WTC11 (cell line): ENCODE measurements at regions not wholly inside any gene's neighbourhood (a gene's known extent, or its start where the extent isn't known, plus 50 kb on each side); places are given as distances from the start of the nearest gene placed in this dataset.

Source experiments
- ATAC-seq: fragments of 200-7000 bp; cut with Tn5 transposase; 2 replicates; pipeline ENCODE4 v1.10.0; 2021; ENCODE audit warnings: mild to moderate bottlenecking, moderate library complexity
- CTCF ChIA-PET: fragments of 300-600 bp; sonication (Branson Sonifier 250); formaldehyde crosslinking; loops from one replicate; lab custom pipeline; 2021; ENCODE audit warnings: antibody characterized with exemption; lab: Charles Lee
- POLR2A ChIA-PET: fragments of 350-600 bp; sonication (Branson Sonifier 250); formaldehyde crosslinking; loops from one replicate; lab custom pipeline; 2021; ENCODE audit warnings: antibody characterized with exemption; lab: Charles Lee
- DNase-seq: peaks from one replicate; pipeline ENCODE4 v3.0.0; 2021; ENCODE audit warnings: low spot score
- H3K27ac Mint-ChIP-seq: 2 replicates; pipeline ENCODE4 v1.8.0; 2021; ENCODE audit warnings: mixed read lengths
- H3K27me3 Mint-ChIP-seq: 2 replicates; pipeline ENCODE4 v1.8.0; 2021; ENCODE audit warnings: low read depth, mild to moderate bottlenecking, moderate library complexity, mixed read lengths
- H3K36me3 Mint-ChIP-seq: 2 replicates; pipeline ENCODE4 v1.8.0; 2021; ENCODE audit warnings: mixed read lengths
- H3K4me1 Mint-ChIP-seq: 2 replicates; pipeline ENCODE4 v1.8.0; 2022; ENCODE audit warnings: mixed read lengths
- H3K4me3 Mint-ChIP-seq: 2 replicates; pipeline ENCODE4 v1.8.0; 2021; ENCODE audit warnings: mild to moderate bottlenecking, moderate library complexity, mixed read lengths
- H3K9me3 Mint-ChIP-seq: 2 replicates; pipeline ENCODE4 v1.8.0; 2021; ENCODE audit warnings: mixed read lengths
- ARID4B ChIP-seq: sonication (generic); formaldehyde crosslinking; IDR thresholded peaks from 2 replicates; pipeline ENCODE4 v1.8.0; 2023; ENCODE audit warnings: missing genetic modification reagents, mild to moderate bottlenecking, borderline replicate concordance
- CBFB ChIP-seq: sonication (generic); formaldehyde crosslinking; IDR thresholded peaks from 2 replicates; pipeline ENCODE4 v1.8.1; 2022; ENCODE audit warnings: mild to moderate bottlenecking, low read depth, missing genetic modification reagents
- ELF4 ChIP-seq: sonication (generic); formaldehyde crosslinking; IDR thresholded peaks from 2 replicates; pipeline ENCODE4 v1.8.1; 2022; ENCODE audit warnings: low read depth, mild to moderate bottlenecking, moderate library complexity, missing genetic modification reagents
- FOXP4 ChIP-seq: sonication (generic); formaldehyde crosslinking; IDR thresholded peaks from 2 replicates; pipeline ENCODE4 v1.8.0; 2022; ENCODE audit warnings: mild to moderate bottlenecking, missing genetic modification reagents
- HMGXB4 ChIP-seq: sonication (generic); formaldehyde crosslinking; IDR thresholded peaks from 2 replicates; pipeline ENCODE4 v1.8.1; 2023; ENCODE audit warnings: mild to moderate bottlenecking, moderate library complexity, missing genetic modification reagents
- NFE2L1 ChIP-seq: sonication (generic); formaldehyde crosslinking; IDR thresholded peaks from 2 replicates; pipeline ENCODE4 v1.8.1; 2023; ENCODE audit warnings: missing genetic modification reagents
- TCF7 ChIP-seq: sonication (generic); formaldehyde crosslinking; IDR thresholded peaks from 2 replicates; pipeline ENCODE4 v1.8.0; 2022; ENCODE audit warnings: mild to moderate bottlenecking, low read depth, missing genetic modification reagents, moderate library complexity
- TP53 ChIP-seq: sonication (generic); formaldehyde crosslinking; IDR thresholded peaks from 2 replicates; pipeline ENCODE4 v1.8.1; 2023; ENCODE audit warnings: mild to moderate bottlenecking, missing genetic modification reagents
- ZBTB21 ChIP-seq: sonication (generic); formaldehyde crosslinking; IDR thresholded peaks from 2 replicates; pipeline ENCODE4 v1.8.1; 2023; ENCODE audit warnings: mild to moderate bottlenecking, missing genetic modification reagents, borderline replicate concordance
- ZBTB43 ChIP-seq: sonication (generic); formaldehyde crosslinking; IDR thresholded peaks from 2 replicates; pipeline ENCODE4 v1.8.1; 2023; ENCODE audit warnings: mild to moderate bottlenecking, missing genetic modification reagents
- ZNF121 ChIP-seq: sonication (generic); formaldehyde crosslinking; IDR thresholded peaks from 2 replicates; pipeline ENCODE4 v1.8.0; 2023; ENCODE audit warnings: missing genetic modification reagents
- ZNF219 ChIP-seq: sonication (generic); formaldehyde crosslinking; IDR thresholded peaks from 2 replicates; pipeline ENCODE4 v1.8.0; 2023; ENCODE audit warnings: missing genetic modification reagents, mild to moderate bottlenecking, borderline replicate concordance
- ZNF232 ChIP-seq: sonication (generic); formaldehyde crosslinking; IDR thresholded peaks from 2 replicates; pipeline ENCODE4 v1.8.0; 2022; ENCODE audit warnings: mild to moderate bottlenecking, missing genetic modification reagents
- ZNF416 ChIP-seq: fragments of 250-450 bp; sonication (Bioruptor Pico); IDR thresholded peaks from 2 replicates; pipeline ENCODE4 v1.9.0; 2021; ENCODE audit warnings: mild to moderate bottlenecking, inconsistent platforms
- ZNF425 ChIP-seq: fragments of 250-450 bp; sonication (Bioruptor Pico); conservative IDR thresholded peaks from 2 replicates; pipeline ENCODE4 v1.9.0; 2021; ENCODE audit warnings: mild to moderate bottlenecking
- ZNF671 ChIP-seq: fragments of 250-450 bp; sonication (Bioruptor Pico); IDR thresholded peaks from 2 replicates; pipeline ENCODE4 v1.8.0; 2021; ENCODE audit warnings: mild to moderate bottlenecking
- TF ChIP-seq, protein P1 (sequence below): fragments of 250-450 bp; sonication (Bioruptor Pico); IDR thresholded peaks from 2 replicates; pipeline ENCODE4 v2.1.2; 2022; ENCODE audit warnings: mild to moderate bottlenecking, moderate library complexity
- TF ChIP-seq, protein P2 (sequence below): sonication (generic); formaldehyde crosslinking; conservative IDR thresholded peaks from 2 replicates; pipeline ENCODE4 v1.8.1; 2023; ENCODE audit warnings: mild to moderate bottlenecking, low read depth, missing genetic modification reagents, moderate library complexity

GRCh38 chr18:42475157-42475556, 520.1 kb downstream of the PIK3C3 start (continued):
- TF ChIP-seq ZNF416 (CRISPR knock-in tag), result no peak
- TF ChIP-seq ARID4B (CRISPR knock-in tag), result no peak
- TF ChIP-seq, protein P1, sequence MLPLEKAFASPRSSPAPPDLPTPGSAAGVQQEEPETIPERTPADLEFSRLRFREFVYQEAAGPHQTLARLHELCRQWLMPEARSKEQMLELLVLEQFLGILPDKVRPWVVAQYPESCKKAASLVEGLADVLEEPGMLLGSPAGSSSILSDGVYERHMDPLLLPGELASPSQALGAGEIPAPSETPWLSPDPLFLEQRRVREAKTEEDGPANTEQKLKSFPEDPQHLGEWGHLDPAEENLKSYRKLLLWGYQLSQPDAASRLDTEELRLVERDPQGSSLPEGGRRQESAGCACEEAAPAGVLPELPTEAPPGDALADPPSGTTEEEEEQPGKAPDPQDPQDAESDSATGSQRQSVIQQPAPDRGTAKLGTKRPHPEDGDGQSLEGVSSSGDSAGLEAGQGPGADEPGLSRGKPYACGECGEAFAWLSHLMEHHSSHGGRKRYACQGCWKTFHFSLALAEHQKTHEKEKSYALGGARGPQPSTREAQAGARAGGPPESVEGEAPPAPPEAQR (CRISPR knock-in tag), result no peak
- no peak for TF ChIP-seq NFE2L1 (CRISPR knock-in tag)
- no peak for TF ChIP-seq ZBTB21 (CRISPR knock-in tag)
- no peak for TF ChIP-seq TP53
- TF ChIP-seq TCF7 (CRISPR knock-in tag), result no peak
- TF ChIP-seq, all 79 proteins: peak for 0

GRCh38 chr18:42477267-42477666, 522.2 kb downstream of the PIK3C3 start:
- no peaks in the 10 kb centered on the region for H3K36me3 Mint-ChIP-seq
- ChIA-PET CTCF (no interaction called here), POLR2A (no interaction called here)
- no peak overlapping the region for H3K27ac Mint-ChIP-seq
- no peak overlapping the region for H3K4me3 Mint-ChIP-seq
- peaks cover 2% of the 10 kb centered on the region; the same call in 1 of the 2 replicates for H3K4me1 Mint-ChIP-seq
- no peak for DNase-seq
- no peaks in the 10 kb centered on the region for H3K27me3 Mint-ChIP-seq
- no peak for ATAC-seq
- no peak for TF ChIP-seq ZNF425 (CRISPR knock-in tag)
- no peak for TF ChIP-seq CBFB (CRISPR knock-in tag)
- no peak for TF ChIP-seq ZNF219
- no peak for TF ChIP-seq HMGXB4 (CRISPR knock-in tag)
- TF ChIP-seq ZNF232 (CRISPR knock-in tag), result no peak
- TF ChIP-seq ZNF671, result no peak
- TF ChIP-seq, all 79 proteins: peak for 0
- H3K9me3 Mint-ChIP-seq, result no peaks in the 10 kb centered on the region

GRCh38 chr18:42480441-42480840, 525.4 kb downstream of the PIK3C3 start:
- DNase-seq (no peak), ATAC-seq (no peak)
- Mint-ChIP-seq H3K36me3 (0 out of 2 replicates have a peak, but pooled peaks cover 4% of the 10 kb centered on the region), H3K27ac (no peak overlapping the region), H3K4me1 (no peaks in the 10 kb centered on the region), H3K27me3 (no peaks in the 10 kb centered on the region; the same call in 1 of the 2 replicates), H3K4me3 (no peak overlapping the region), H3K9me3 (peaks cover 17% of the 10 kb centered on the region)
- POLR2A ChIA-PET, result no interaction called here
- CTCF ChIA-PET, result interaction anchor here (1.2 kb wide), 1 partner anchor 791 kb away, joined by 3 read pairs; no protein-coding TSS in a partner anchor
- no peak for TF ChIP-seq FOXP4 (CRISPR knock-in tag)
- TF ChIP-seq ZNF121 (CRISPR knock-in tag), result no peak
- no peak for TF ChIP-seq ZNF219
- TF ChIP-seq ZBTB43 (CRISPR knock-in tag), result no peak
- no peak for TF ChIP-seq ELF4 (CRISPR knock-in tag)
- TF ChIP-seq, protein P2, sequence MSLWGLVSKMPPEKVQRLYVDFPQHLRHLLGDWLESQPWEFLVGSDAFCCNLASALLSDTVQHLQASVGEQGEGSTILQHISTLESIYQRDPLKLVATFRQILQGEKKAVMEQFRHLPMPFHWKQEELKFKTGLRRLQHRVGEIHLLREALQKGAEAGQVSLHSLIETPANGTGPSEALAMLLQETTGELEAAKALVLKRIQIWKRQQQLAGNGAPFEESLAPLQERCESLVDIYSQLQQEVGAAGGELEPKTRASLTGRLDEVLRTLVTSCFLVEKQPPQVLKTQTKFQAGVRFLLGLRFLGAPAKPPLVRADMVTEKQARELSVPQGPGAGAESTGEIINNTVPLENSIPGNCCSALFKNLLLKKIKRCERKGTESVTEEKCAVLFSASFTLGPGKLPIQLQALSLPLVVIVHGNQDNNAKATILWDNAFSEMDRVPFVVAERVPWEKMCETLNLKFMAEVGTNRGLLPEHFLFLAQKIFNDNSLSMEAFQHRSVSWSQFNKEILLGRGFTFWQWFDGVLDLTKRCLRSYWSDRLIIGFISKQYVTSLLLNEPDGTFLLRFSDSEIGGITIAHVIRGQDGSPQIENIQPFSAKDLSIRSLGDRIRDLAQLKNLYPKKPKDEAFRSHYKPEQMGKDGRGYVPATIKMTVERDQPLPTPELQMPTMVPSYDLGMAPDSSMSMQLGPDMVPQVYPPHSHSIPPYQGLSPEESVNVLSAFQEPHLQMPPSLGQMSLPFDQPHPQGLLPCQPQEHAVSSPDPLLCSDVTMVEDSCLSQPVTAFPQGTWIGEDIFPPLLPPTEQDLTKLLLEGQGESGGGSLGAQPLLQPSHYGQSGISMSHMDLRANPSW (CRISPR knock-in tag), result no peak
